ENCODE measurements at regions not wholly inside any gene's neighbourhood (a gene's known extent, or its start where the extent isn't known, plus 50 kb on each side); places are given as distances from the start of the nearest gene placed in this dataset.

GRCh38 chr9:87812375-87813118 is 70.1 kb upstream of the SPATA31E1 start:
- intact Hi-C loops (cut with DNase I, micrococcal nuclease): loop anchor here in 1 of 2 donors (10.0 kb wide), 1 partner anchor 128 kb away; no protein-coding TSS in a partner anchor
- no peak for ATAC-seq
- DNase-seq: no peak

GRCh38 chr9:87813119-87813463 is 69.6 kb upstream of the SPATA31E1 start:
- intact Hi-C loops (cut with DNase I, micrococcal nuclease): loop anchor here in 1 of 2 donors (10.0 kb wide), 1 partner anchor 128 kb away; no protein-coding TSS in a partner anchor
- DNase-seq (no peak), ATAC-seq (no peak)

GRCh38 chr9:87816036-87816435 is 66.6 kb upstream of the SPATA31E1 start:
- intact Hi-C loops (cut with DNase I, micrococcal nuclease): loop anchor here in 1 of 2 donors (10.0 kb wide), 1 partner anchor 131 kb away; no protein-coding TSS in a partner anchor
- ATAC-seq (no peak), DNase-seq (no peak)

GRCh38 chr9:87818308-87818707 is 64.4 kb upstream of the SPATA31E1 start:
- ATAC-seq (no peak), DNase-seq (no peak)
- intact Hi-C loops (cut with DNase I, micrococcal nuclease): loop anchor here in 1 of 2 donors (10.0 kb wide), 1 partner anchor 134 kb away; no protein-coding TSS in a partner anchor

- no peak for ATAC-seq
These were observed 58.3 kb upstream of the SPATA31E1 start for GRCh38 chr9:87824216-87824875.

GRCh38 chr9:87824886-87825285 is 57.8 kb upstream of the SPATA31E1 start:
- intact Hi-C loops (cut with DNase I, micrococcal nuclease): no loop called here
- DNase-seq (no peak), ATAC-seq (no peak)

More at GRCh38 chr9:87824216-87824875, 58.3 kb upstream of the SPATA31E1 start:
- no peak for DNase-seq
- intact Hi-C loops (cut with DNase I, micrococcal nuclease): no loop called here

GRCh38 chr9:87826331-87826730 is 56.3 kb upstream of the SPATA31E1 start:
- DNase-seq (no peak), ATAC-seq (no peak)
- intact Hi-C loops (cut with DNase I, micrococcal nuclease): no loop called here

DNA sequence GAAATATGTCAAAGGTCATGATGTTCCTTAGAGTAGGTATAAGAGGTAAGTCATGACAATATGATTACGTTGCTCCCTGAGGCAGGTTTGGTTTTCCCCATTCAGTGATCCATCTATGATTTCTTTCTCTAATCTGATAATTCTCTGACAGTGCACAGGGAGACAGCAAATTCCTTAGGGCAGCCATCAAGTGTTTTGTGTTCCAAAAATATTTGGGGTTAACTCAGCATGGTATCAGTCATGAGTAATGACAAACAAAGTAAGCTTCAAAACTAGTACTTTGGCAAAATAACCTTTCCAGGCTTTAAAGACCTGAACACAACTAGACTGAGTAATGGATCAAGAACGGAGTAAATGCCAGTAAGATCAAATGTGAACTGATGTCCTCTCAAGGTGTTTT is 55.3 kb upstream of the SPATA31E1 start:
- intact Hi-C loops (cut with DNase I, micrococcal nuclease): no loop called here
- no peak for DNase-seq
- ATAC-seq: no peak

DNA sequence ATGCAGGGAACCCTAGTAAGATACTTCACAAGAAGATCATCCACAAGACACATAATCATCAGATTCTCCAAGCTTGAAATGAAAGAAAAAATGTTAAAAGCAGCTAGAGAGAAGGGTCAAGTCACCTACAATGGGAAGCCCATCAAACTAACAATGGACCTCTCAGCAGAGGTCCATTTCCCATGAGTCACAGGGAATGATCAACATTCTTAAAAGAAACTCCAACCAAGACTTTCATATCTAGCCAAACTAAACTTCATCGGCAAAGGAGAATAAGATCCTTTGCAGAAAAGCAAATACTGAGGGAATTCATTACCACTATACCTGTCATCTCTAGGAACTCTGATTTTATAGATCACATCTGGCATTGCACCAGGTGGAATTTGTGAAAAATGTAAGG is 52.9 kb upstream of the SPATA31E1 start:
- intact Hi-C loops (cut with DNase I, micrococcal nuclease): no loop called here
- ATAC-seq (no peak), DNase-seq (no peak)

DNA sequence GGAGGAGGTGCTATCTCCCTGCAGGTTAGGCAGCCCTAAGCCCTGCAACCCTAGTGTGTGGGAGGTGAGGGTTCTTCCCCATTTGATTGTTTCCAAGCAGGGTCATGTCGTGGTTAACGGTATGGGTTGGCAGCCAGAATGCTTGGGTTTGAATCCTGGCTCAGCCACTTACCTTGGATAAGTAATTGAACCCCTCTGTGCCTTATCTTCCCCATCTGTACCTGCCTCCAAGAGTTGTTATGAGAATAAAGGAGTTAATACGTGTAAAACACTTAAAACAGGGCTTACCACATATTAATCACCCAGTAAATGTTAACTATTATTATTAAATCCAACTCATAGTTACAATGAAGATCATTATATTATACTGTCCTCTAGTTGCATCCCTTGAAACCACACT is 52.2 kb upstream of the SPATA31E1 start:
- intact Hi-C loops (cut with DNase I, micrococcal nuclease): no loop called here
- DNase-seq (no peak), ATAC-seq (no peak)

GRCh38 chr9:87831159-87831558 is 51.5 kb upstream of the SPATA31E1 start:
- intact Hi-C loops (cut with DNase I, micrococcal nuclease): no loop called here
- DNase-seq: no peak
- no peak for ATAC-seq

All from left colon (tissue), 2 donors.